PC-9 (cell line): ENCODE measurements at regions not wholly inside any gene's neighbourhood (a gene's known extent, or its start where the extent isn't known, plus 50 kb on each side); places are given as distances from the start of the nearest gene placed in this dataset.

Source experiments
- BruUV-seq: library from RNA; stranded (reverse); fragments of 400-500 nt; replicated peaks from 2 replicates; lab custom pipeline; 2021; lab: Mats Ljungman, UMichigan
- CTCF ChIA-PET: fragments of 300-600 bp; sonication (Branson Sonifier 250); formaldehyde crosslinking; loops from one replicate; lab custom pipeline; 2022; ENCODE audit warnings: antibody characterized with exemption; lab: Charles Lee
- POLR2A ChIA-PET: fragments of 300-600 bp; sonication (Branson Sonifier 250); formaldehyde crosslinking; loops from one replicate; lab custom pipeline; 2022; ENCODE audit warnings: antibody characterized with exemption; ENCODE audit not compliant: unreplicated experiment; lab: Charles Lee
- DNase-seq, 2 experiments: peaks; one replicate each; pipeline versions ENCODE4 v3.0.0 to v3.0.0-alpha.2; 2015 to 2022; ENCODE audit warnings: mixed read lengths in 1 of 2
- H2AFZ ChIP-seq: fragments of 200-600 bp; sonication (generic); 2 replicates; pipeline ENCODE4 v1.8.1; 2017; ENCODE audit warnings: antibody characterized with exemption
- H3F3A ChIP-seq: fragments of 200-600 bp; sonication (generic); 2 replicates; pipeline ENCODE4 v1.8.1; 2017; ENCODE audit warnings: antibody characterized with exemption, mild to moderate bottlenecking, low read depth; ENCODE audit not compliant: insufficient read depth
- H3K27ac ChIP-seq: fragments of 200-600 bp; sonication (generic); 2 replicates; pipeline ENCODE4 v1.6.1; 2016; ENCODE audit warnings: mixed run types
- H3K27me3 ChIP-seq: fragments of 200-600 bp; sonication (generic); 2 replicates; pipeline ENCODE4 v1.6.1; 2016; ENCODE audit warnings: low read depth, mixed run types; ENCODE audit not compliant: insufficient read depth
- H3K36me3 ChIP-seq: fragments of 200-600 bp; sonication (generic); 2 replicates; pipeline ENCODE4 v1.6.1; 2016; ENCODE audit warnings: low read depth, mixed run types
- H3K4me1 ChIP-seq: fragments of 200-600 bp; sonication (generic); replicated peaks from 2 replicates; pipeline ENCODE4 v1.6.1; 2016; ENCODE audit warnings: mixed run types; ENCODE audit not compliant: insufficient read depth
- H3K4me2 ChIP-seq: fragments of 200-600 bp; sonication (generic); 2 replicates; pipeline ENCODE4 v1.6.1; 2017; ENCODE audit warnings: mixed run types
- H3K4me3 ChIP-seq: fragments of 200-600 bp; sonication (generic); 2 replicates; pipeline ENCODE4 v1.6.1; 2016; ENCODE audit warnings: mixed run types
- H3K79me2 ChIP-seq: fragments of 200-600 bp; sonication (generic); 2 replicates; pipeline ENCODE4 v1.6.1; 2017; ENCODE audit warnings: low read depth, mixed run types
- H3K9me2 ChIP-seq: fragments of 200-600 bp; sonication (generic); 2 replicates; pipeline ENCODE4 v1.8.1; 2017; ENCODE audit warnings: mild to moderate bottlenecking; ENCODE audit not compliant: insufficient read depth
- H3K9me3 ChIP-seq: fragments of 200-600 bp; sonication (generic); 2 replicates; pipeline ENCODE4 v1.8.1; 2016; ENCODE audit warnings: low read depth; ENCODE audit not compliant: insufficient read depth
- H4K20me1 ChIP-seq: fragments of 200-600 bp; sonication (generic); 2 replicates; pipeline ENCODE4 v1.8.1; 2017; ENCODE audit not compliant: insufficient read depth
- EZH2 ChIP-seq: fragments of 200-600 bp; sonication (generic); IDR thresholded peaks from 2 replicates; pipeline ENCODE4 v1.8.0; 2017; ENCODE audit warnings: antibody characterized with exemption, low read depth
- intact Hi-C: fragments of 100-400 bp; cut with micrococcal nuclease; formaldehyde crosslinking; loops from one replicate; pipeline ENCODE4 v1.10.0; 2022; ENCODE audit not compliant: unreplicated experiment
- TF ChIP-seq, protein P1 (sequence below): fragments of 200-600 bp; sonication (generic); conservative IDR thresholded peaks from 2 replicates; pipeline ENCODE4 v1.6.1; 2017; ENCODE audit warnings: mixed run types, antibody characterized with exemption, mild to moderate bottlenecking, moderate library complexity

DNA sequence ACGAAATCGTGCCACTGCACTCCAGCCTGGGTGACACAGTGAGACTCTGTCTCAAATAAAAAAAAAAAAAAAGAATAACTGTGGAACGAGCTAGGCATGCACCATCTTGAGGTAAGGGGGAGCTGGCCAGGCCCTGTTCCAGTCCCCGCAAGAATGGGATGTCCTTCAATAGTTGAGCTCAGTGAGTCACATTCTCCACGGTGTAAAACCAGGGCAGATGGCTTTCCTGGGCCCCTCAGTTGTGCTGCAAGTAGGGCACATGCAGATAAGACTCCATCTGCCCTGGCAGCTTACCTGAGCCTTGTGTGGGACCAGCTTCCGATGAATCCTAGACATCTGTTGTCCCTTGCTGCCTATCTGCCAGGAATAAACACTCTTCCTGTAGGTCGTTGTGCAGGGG lies 312.1 kb downstream of the VRK1 start:
- intact Hi-C loops, result no loop called here
- ChIA-PET POLR2A (no interaction called here), CTCF (no interaction called here)
- Histone ChIP-seq H3K9me3 (no peaks in the 10 kb centered on the region), H3K9me2 (no peaks in the 10 kb centered on the region), H3K4me3 (no peak overlapping the region), H3K27ac (no peak overlapping the region), H3K79me2 (no peaks in the 10 kb centered on the region), H3K36me3 (no peaks in the 10 kb centered on the region), H4K20me1 (no peaks in the 10 kb centered on the region), H2AFZ (no peak overlapping the region), H3K27me3 (no peaks in the 10 kb centered on the region), H3K4me2 (no peak overlapping the region), H3F3A (no peaks in the 10 kb centered on the region), H3K4me1 (peaks cover 14% of the 10 kb centered on the region; the same call in 1 of the 2 replicates)
- DNase-seq, result no peak
- TF ChIP-seq, protein P1, sequence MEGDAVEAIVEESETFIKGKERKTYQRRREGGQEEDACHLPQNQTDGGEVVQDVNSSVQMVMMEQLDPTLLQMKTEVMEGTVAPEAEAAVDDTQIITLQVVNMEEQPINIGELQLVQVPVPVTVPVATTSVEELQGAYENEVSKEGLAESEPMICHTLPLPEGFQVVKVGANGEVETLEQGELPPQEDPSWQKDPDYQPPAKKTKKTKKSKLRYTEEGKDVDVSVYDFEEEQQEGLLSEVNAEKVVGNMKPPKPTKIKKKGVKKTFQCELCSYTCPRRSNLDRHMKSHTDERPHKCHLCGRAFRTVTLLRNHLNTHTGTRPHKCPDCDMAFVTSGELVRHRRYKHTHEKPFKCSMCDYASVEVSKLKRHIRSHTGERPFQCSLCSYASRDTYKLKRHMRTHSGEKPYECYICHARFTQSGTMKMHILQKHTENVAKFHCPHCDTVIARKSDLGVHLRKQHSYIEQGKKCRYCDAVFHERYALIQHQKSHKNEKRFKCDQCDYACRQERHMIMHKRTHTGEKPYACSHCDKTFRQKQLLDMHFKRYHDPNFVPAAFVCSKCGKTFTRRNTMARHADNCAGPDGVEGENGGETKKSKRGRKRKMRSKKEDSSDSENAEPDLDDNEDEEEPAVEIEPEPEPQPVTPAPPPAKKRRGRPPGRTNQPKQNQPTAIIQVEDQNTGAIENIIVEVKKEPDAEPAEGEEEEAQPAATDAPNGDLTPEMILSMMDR, result no peak
- no peak for TF ChIP-seq EZH2
- BruUV-seq, result no TSS peak

DNA sequence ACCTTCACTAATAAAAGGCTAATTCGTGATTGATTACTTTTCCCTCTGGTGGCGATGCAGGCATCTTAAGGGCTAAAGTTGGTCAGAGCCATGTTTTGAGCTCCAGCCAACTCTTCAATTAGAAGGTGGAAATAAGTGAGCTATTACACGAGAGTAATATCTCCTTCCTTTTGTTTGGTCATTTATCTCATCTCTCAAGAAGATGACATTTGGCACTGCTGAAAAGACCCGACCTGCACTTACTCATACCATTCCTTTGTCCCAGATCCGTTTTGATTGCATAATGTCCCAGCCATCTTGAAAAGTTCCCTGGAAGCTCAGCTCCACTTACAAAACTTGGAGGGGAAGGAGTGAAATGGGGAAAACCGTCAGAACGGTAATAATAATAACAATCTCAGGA lies 316.2 kb downstream of the VRK1 start:
- Histone ChIP-seq H3K4me3 (no peak overlapping the region), H3K4me2 (no peak overlapping the region), H3K4me1 (0 out of 2 replicates have a peak, but pooled peaks cover under 1% of the 10 kb centered on the region), H3K9me2 (no peaks in the 10 kb centered on the region), H3K79me2 (no peaks in the 10 kb centered on the region), H3K36me3 (no peaks in the 10 kb centered on the region), H3K27me3 (no peaks in the 10 kb centered on the region), H3K9me3 (no peaks in the 10 kb centered on the region), H3F3A (no peaks in the 10 kb centered on the region), H4K20me1 (no peaks in the 10 kb centered on the region), H3K27ac (no peak overlapping the region), H2AFZ (no peak overlapping the region)
- TF ChIP-seq, protein P1, result no peak
- TF ChIP-seq EZH2, result no peak
- POLR2A ChIA-PET, result no interaction called here
- intact Hi-C loops, result no loop called here
- DNase-seq, result no peak
- CTCF ChIA-PET, result no interaction called here
- BruUV-seq, result no TSS peak

DNA sequence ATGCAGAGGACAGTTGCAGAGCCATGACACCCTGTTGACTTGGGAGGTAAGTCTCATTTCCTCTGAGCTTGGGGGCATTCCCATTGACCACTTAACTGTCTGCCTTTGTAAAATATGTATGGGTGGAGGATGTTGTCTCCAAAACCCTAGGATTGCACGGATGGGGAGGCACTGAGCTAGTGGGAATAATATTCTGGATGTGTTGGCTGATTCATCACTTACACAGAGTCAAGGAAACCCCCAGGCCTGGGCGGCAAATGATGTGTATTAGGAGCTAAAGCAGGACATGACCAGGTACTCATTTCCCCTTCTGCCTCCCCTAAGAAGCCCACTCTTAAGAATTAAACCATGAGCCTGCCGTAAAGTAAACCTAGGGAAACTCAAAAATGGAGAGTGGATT lies 319.4 kb downstream of the VRK1 start:
- no peaks in the 10 kb centered on the region for H3K9me3 ChIP-seq
- no TSS peak for BruUV-seq
- ChIA-PET CTCF (no interaction called here), POLR2A (no interaction called here)
- no peak overlapping the region for H3K4me2 ChIP-seq
- H3K27me3 ChIP-seq, result no peaks in the 10 kb centered on the region
- no peaks in the 10 kb centered on the region for H3K79me2 ChIP-seq
- no peaks in the 10 kb centered on the region for H3K4me1 ChIP-seq
- intact Hi-C loops, result no loop called here
- no peak overlapping the region for H2AFZ ChIP-seq
- no peak for TF ChIP-seq EZH2
- TF ChIP-seq, protein P1, result no peak
- no peak overlapping the region for H3K27ac ChIP-seq
- H3K36me3 ChIP-seq, result no peaks in the 10 kb centered on the region
- DNase-seq, result no peak
- no peaks in the 10 kb centered on the region for H4K20me1 ChIP-seq
- H3F3A ChIP-seq, result no peaks in the 10 kb centered on the region
- no peak overlapping the region for H3K4me3 ChIP-seq
- H3K9me2 ChIP-seq, result no peaks in the 10 kb centered on the region
